ENCODE measurements at regions not wholly inside any gene's neighbourhood (a gene's known extent, or its start where the extent isn't known, plus 50 kb on each side); places are given as distances from the start of the nearest gene placed in this dataset.
"Not testable (repeated sequence)": the region's sequence is repeated elsewhere in the genome, so short reads cannot be mapped to it uniquely, and the experiment has no call there.

GRCh38 chr11:45739866-45740265 lies 65.1 kb upstream of the SLC35C1 start:
- no peak for TF ChIP-seq Cebpa-rat (IDR thresholded peaks at IDR 0.05)
- Histone ChIP-seq H3K36me3 (no peaks in the 10 kb centered on the region), H4K20me1 (no peaks in the 10 kb centered on the region), H3K4me3 (no peak overlapping the region), H3K27me3 (no peaks in the 10 kb centered on the region), H3K4me2 (no peak overlapping the region), H3K9me3 (no peaks in the 10 kb centered on the region), H3K27ac (no peak overlapping the region), H3K4me1 (no peaks in the 10 kb centered on the region), H3K9ac (no peak overlapping the region)

DNA sequence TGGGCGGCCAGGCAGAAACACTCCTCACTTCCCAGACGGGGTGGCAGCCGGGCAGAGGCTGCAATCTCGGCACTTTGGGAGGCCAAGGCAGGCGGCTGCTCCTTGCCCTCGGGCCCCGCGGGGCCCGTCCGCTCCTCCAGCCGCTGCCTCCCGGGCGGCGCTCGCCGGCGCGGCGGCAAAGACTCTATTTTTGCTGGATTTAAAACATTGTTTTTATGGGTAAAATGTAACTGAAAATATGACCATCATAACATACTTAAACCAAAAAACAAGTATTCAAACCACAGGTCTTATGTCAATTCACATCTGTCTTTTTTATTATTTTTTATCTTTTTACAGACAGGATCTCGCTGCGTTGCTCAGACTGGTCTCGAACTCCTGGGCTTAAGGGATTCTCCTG lies 65.9 kb upstream of the SLC35C1 start:
- H3K27ac ChIP-seq, H3K27me3 ChIP-seq, H3K36me3 ChIP-seq, H3K9ac ChIP-seq, H3K4me1 ChIP-seq, H3K4me2 ChIP-seq, H3K4me3 ChIP-seq, H4K20me1 ChIP-seq, H3K9me3 ChIP-seq: not testable (repeated sequence)

GRCh38 chr11:45738194-45738593 lies 66.8 kb upstream of the SLC35C1 start:
- H3K4me1 ChIP-seq: not testable (repeated sequence)

GRCh38 chr11:45737056-45737455 lies 67.9 kb upstream of the SLC35C1 start:
- no peak overlapping the region for H3K4me2 ChIP-seq
- no peak overlapping the region for H3K27ac ChIP-seq
- H3K4me3 ChIP-seq: no peak overlapping the region
- H3K9ac ChIP-seq: no peak overlapping the region
- H3K4me1 ChIP-seq: no peaks in the 10 kb centered on the region
- H3K27me3 ChIP-seq: no peaks in the 10 kb centered on the region
- no peaks in the 10 kb centered on the region for H4K20me1 ChIP-seq
- TF ChIP-seq Cebpa-rat (IDR thresholded peaks at IDR 0.05): no peak
- no peaks in the 10 kb centered on the region for H3K9me3 ChIP-seq
- H3K36me3 ChIP-seq: no peaks in the 10 kb centered on the region

More at GRCh38 chr11:45738194-45738593, 66.8 kb upstream of the SLC35C1 start:
- not testable (repeated sequence) for H3K9ac ChIP-seq, H3K4me3 ChIP-seq, H3K9me3 ChIP-seq, H3K4me2 ChIP-seq, H3K27ac ChIP-seq, H4K20me1 ChIP-seq, H3K36me3 ChIP-seq, H3K27me3 ChIP-seq

DNA sequence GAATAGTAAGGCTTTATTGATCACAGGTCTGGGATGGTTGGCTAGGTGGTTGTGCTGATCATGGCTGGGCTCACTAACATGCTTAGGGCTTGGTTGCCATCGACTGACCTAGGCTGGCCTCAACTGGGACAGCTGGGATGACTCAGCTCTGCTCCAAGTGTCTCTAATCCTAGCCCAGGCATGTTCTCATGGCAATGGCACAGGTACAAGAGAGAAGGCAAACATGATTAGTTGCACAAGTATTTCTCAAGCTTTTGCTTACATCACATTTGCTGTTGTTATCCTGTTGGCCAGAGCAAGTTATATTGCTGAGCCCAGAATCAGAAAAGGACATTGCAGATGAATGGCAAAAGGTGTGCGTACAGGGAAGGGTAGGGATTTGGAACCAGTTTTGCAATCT lies 68.5 kb upstream of the SLC35C1 start:
- Histone ChIP-seq H3K9ac (no peak overlapping the region), H3K27ac (no peak overlapping the region), H3K9me3 (no peaks in the 10 kb centered on the region), H4K20me1 (no peaks in the 10 kb centered on the region), H3K36me3 (no peaks in the 10 kb centered on the region), H3K4me2 (no peak overlapping the region), H3K4me1 (no peaks in the 10 kb centered on the region), H3K4me3 (no peak overlapping the region), H3K27me3 (no peaks in the 10 kb centered on the region)
- TF ChIP-seq Cebpa-rat (IDR thresholded peaks at IDR 0.05): no peak

DNA sequence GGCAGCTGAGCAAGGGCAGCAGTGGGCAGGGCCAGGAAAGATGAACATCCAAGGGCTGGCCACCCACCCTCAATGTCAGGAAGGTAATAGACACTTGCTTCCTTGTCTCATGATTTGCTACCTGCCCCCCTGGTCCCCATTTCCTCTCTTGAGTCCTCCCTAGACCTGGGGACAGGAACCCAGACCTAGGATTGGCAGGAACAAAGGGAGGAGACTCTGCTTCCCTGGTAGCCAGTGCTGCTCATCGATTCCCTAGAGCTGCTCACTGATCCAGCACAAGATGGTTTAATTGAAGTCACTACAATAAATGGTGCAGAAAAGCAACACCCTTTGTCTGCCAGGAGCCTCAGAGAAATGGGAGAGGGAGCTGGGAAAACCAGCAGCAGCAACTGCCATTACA lies 67.8 kb upstream of the CHST1 start:
- H3K4me1 ChIP-seq: no peaks in the 10 kb centered on the region
- no peak for TF ChIP-seq Cebpa-rat (IDR thresholded peaks at IDR 0.05)
- H3K36me3 ChIP-seq: no peaks in the 10 kb centered on the region
- no peaks in the 10 kb centered on the region for H3K27me3 ChIP-seq
- no peaks in the 10 kb centered on the region for H4K20me1 ChIP-seq
- H3K4me3 ChIP-seq: no peak overlapping the region
- H3K9ac ChIP-seq: no peak overlapping the region
- no peak overlapping the region for H3K4me2 ChIP-seq
- H3K27ac ChIP-seq: no peak overlapping the region
- no peaks in the 10 kb centered on the region for H3K9me3 ChIP-seq

GRCh38 chr11:45732343-45732742 lies 66.9 kb upstream of the CHST1 start:
- H3K27ac ChIP-seq: no peak overlapping the region
- no peak overlapping the region for H3K4me2 ChIP-seq
- H3K9me3 ChIP-seq: no peaks in the 10 kb centered on the region
- no peak overlapping the region for H3K4me3 ChIP-seq
- H3K4me1 ChIP-seq: no peaks in the 10 kb centered on the region
- no peak overlapping the region for H3K9ac ChIP-seq
- H3K36me3 ChIP-seq: no peaks in the 10 kb centered on the region
- TF ChIP-seq Cebpa-rat (IDR thresholded peaks at IDR 0.05): no peak
- H3K27me3 ChIP-seq: no peaks in the 10 kb centered on the region
- no peaks in the 10 kb centered on the region for H4K20me1 ChIP-seq

GRCh38 chr11:45731171-45731570 lies 65.7 kb upstream of the CHST1 start:
- H3K4me3 ChIP-seq, H3K4me2 ChIP-seq, H4K20me1 ChIP-seq, H3K4me1 ChIP-seq, H3K9ac ChIP-seq, H3K27ac ChIP-seq, H3K36me3 ChIP-seq, H3K27me3 ChIP-seq, H3K9me3 ChIP-seq: not testable (repeated sequence)

DNA sequence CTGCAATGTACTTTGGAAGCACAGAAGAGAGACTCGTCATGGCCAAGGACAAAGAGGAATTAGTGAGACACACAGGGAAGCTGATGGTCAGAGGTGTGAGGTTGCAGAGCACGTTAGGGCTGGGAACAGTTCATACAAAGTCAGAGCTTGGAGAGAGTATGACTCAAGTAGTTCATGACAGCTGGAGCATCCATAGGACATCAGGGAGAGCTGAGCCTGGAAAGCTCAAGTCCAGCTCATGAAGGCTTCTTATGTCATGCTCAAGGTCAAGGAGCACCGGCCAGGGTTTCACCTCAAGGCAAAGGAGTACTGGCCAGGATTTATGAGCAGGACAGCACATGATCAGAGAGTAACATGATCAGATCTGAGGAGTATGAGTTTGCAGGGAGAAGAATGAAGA lies 64.6 kb upstream of the CHST1 start:
- H3K4me2 ChIP-seq: no peak overlapping the region
- H4K20me1 ChIP-seq: no peaks in the 10 kb centered on the region

DNA sequence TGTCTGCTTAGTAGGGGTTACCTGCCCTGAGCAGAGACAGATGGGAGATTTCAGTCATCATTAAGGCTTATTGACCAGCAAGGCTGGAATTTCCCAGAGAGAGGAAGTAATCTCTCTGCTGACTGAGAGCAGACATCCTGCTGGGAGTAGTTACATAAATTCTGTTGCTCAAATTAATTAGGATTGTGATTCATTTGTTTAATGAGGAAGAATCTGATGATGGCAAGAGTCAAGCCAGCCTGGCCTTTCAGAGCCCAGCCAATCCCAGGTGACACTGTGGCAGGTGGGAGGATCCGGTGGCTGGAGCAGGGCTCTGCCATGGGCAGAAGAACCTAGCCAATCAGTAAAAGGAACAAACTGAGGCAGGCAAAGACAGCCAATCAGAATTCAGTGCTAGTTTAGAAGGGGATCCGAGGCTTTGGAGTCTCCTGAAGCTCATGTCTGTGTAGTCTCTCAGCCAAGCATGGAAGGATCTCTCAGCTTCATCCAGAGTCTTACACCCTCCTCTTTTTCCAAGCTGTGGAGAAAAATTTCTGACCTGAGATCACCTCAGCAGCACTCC lies 61.2 kb upstream of the CHST1 start:
- H3K27me3 ChIP-seq: no peaks in the 10 kb centered on the region
- no peak overlapping the region for H3K4me3 ChIP-seq
- TF ChIP-seq Cebpa-rat (IDR thresholded peaks at IDR 0.05): no peak
- peaks cover 9% of the 10 kb centered on the region for H3K4me1 ChIP-seq
- H4K20me1 ChIP-seq: no peaks in the 10 kb centered on the region
- H3K9me3 ChIP-seq: no peaks in the 10 kb centered on the region
- H3K4me2 ChIP-seq: no peak overlapping the region
- no peaks in the 10 kb centered on the region for H3K36me3 ChIP-seq
- H3K27ac ChIP-seq: no peak overlapping the region
- H3K9ac ChIP-seq: no peak overlapping the region

More for the DNA sequence above, 64.6 kb upstream of the CHST1 start:
- H3K27ac ChIP-seq: no peak overlapping the region
- no peaks in the 10 kb centered on the region for H3K27me3 ChIP-seq
- no peak for TF ChIP-seq Cebpa-rat (IDR thresholded peaks at IDR 0.05)
- no peaks in the 10 kb centered on the region for H3K4me1 ChIP-seq
- H3K9me3 ChIP-seq: no peaks in the 10 kb centered on the region
- no peak overlapping the region for H3K9ac ChIP-seq
- no peak overlapping the region for H3K4me3 ChIP-seq
- H3K36me3 ChIP-seq: no peaks in the 10 kb centered on the region

- Histone ChIP-seq H3K9me3 (no peaks in the 10 kb centered on the region), H3K27me3 (no peaks in the 10 kb centered on the region), H3K27ac (no peak overlapping the region), H3K4me1 (peaks cover 9% of the 10 kb centered on the region), H3K4me3 (no peak overlapping the region), H4K20me1 (no peaks in the 10 kb centered on the region), H3K36me3 (no peaks in the 10 kb centered on the region), H3K9ac (no peak overlapping the region), H3K4me2 (no peak overlapping the region)
- no peak for TF ChIP-seq Cebpa-rat (IDR thresholded peaks at IDR 0.05)
Measured at GRCh38 chr11:45725776-45726492, 60.5 kb upstream of the CHST1 start.

Data from BLaER1 (cell line).